Suprapubic skin (tissue), 4 donors: ENCODE measurements at regions not wholly inside any gene's neighbourhood (a gene's known extent, or its start where the extent isn't known, plus 50 kb on each side); places are given as distances from the start of the nearest gene placed in this dataset.

ENCODE experiments used
- DNase-seq, 2 donors: peaks; one replicate each; pipeline ENCODE4 v3.0.0-alpha.2; 2019; ENCODE audit warnings: low spot score in 2 of 2
- H3K27ac ChIP-seq: fragments of 200-600 bp; sonication (generic); one replicate; pipeline ENCODE4 v1.5.1; 2019
- H3K27me3 ChIP-seq: fragments of 200-600 bp; sonication (generic); one replicate; pipeline ENCODE4 v1.5.1; 2019
- H3K36me3 ChIP-seq: fragments of 200-600 bp; sonication (generic); one replicate; pipeline ENCODE4 v1.5.1; 2019
- H3K4me1 ChIP-seq: fragments of 200-600 bp; sonication (generic); one replicate; pipeline ENCODE4 v1.5.1; 2019
- H3K4me3 ChIP-seq: fragments of 200-600 bp; sonication (generic); one replicate; pipeline ENCODE4 v1.5.1; 2019; ENCODE audit warnings: mild to moderate bottlenecking
- H3K9me3 ChIP-seq: fragments of 200-600 bp; sonication (generic); one replicate; pipeline ENCODE4 v1.5.1; 2019
- EP300 ChIP-seq: sonication (generic); formaldehyde crosslinking; IDR thresholded peaks from one replicate; pipeline ENCODE4 v1.6.1; 2017; ENCODE audit warnings: antibody characterized with exemption
- POLR2A ChIP-seq, 2 donors: fragments of 450-650 bp; IDR thresholded peaks; one replicate each; pipeline ENCODE4 v1.6.1; 2017; ENCODE audit warnings: antibody characterized with exemption in 2 of 2, mild to moderate bottlenecking in 2 of 2, moderate library complexity in 2 of 2
- POLR2AphosphoS5 ChIP-seq, 3 donors: sonication (generic); formaldehyde crosslinking; IDR thresholded peaks; one replicate each; pipeline ENCODE4 v1.6.1; 2017; ENCODE audit warnings: antibody characterized with exemption in 3 of 3
- WGBS: methylation state at CpG from one replicate; pipeline ENCODE4 v1.1.5; 2018; 5-methylcytosine and 5-hydroxymethylcytosine counted together
- TF ChIP-seq, protein P1 (sequence below), 2 donors: fragments of 200-600 bp in 1 of 2; fragments of 450-650 bp in 1 of 2; sonication (generic) in 1 of 2; IDR thresholded peaks; one replicate each; pipeline ENCODE4 v1.5.1; 2016 to 2019; ENCODE audit warnings: antibody characterized with exemption in 2 of 2, mild to moderate bottlenecking in 1 of 2, moderate library complexity in 1 of 2

DNA sequence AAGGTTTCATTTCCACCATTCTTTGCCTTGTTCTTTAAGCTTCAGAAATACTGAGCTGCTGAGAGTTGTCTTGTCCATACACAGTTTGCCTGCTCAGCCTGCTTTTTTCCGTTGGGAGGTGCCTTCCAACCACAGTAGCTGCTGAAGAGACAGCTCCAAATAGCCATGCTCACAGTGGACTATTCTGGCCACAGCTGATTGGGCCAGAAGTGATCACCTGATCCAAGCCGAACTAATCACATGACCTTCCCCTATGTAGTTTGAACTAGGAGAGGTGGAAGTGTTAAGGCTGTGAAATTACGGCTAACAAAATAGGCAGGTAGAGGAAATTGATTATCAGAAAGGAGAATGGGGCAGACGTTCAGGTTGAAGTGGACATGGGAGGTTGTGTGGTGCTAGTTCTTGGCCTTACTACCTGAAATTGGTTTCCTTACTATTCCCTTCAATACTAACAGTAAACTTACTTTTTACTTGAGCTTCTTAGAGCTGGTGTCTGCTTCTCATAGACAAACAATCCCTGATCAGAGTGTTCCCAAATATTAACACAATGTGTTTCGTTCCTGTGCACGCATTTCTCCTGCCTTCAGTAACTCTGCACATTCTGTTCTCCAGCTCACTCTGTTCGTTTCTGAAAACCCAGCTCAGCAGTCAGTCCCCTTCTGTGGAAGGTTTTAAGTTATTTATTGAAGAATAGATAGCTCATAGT lies 136.1 kb downstream of the RWDD3 start:
- no peak for DNase-seq
- H3K27me3 ChIP-seq, result no peaks in the 10 kb centered on the region
- H3K4me3 ChIP-seq, result no peak overlapping the region
- 75% methylated on average over 7 of the region's 7 CpGs for WGBS
- no peak for TF ChIP-seq POLR2AphosphoS5 (IDR thresholded peaks at IDR 0.05)
- TF ChIP-seq EP300, result no peak
- TF ChIP-seq, protein P1, sequence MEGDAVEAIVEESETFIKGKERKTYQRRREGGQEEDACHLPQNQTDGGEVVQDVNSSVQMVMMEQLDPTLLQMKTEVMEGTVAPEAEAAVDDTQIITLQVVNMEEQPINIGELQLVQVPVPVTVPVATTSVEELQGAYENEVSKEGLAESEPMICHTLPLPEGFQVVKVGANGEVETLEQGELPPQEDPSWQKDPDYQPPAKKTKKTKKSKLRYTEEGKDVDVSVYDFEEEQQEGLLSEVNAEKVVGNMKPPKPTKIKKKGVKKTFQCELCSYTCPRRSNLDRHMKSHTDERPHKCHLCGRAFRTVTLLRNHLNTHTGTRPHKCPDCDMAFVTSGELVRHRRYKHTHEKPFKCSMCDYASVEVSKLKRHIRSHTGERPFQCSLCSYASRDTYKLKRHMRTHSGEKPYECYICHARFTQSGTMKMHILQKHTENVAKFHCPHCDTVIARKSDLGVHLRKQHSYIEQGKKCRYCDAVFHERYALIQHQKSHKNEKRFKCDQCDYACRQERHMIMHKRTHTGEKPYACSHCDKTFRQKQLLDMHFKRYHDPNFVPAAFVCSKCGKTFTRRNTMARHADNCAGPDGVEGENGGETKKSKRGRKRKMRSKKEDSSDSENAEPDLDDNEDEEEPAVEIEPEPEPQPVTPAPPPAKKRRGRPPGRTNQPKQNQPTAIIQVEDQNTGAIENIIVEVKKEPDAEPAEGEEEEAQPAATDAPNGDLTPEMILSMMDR (IDR thresholded peaks at IDR 0.05), result no peak
- no peak for TF ChIP-seq POLR2A (IDR thresholded peaks at IDR 0.05)
- no peak overlapping the region for H3K27ac ChIP-seq
- no peaks in the 10 kb centered on the region for H3K4me1 ChIP-seq
- no peaks in the 10 kb centered on the region for H3K9me3 ChIP-seq
- no peaks in the 10 kb centered on the region for H3K36me3 ChIP-seq

DNA sequence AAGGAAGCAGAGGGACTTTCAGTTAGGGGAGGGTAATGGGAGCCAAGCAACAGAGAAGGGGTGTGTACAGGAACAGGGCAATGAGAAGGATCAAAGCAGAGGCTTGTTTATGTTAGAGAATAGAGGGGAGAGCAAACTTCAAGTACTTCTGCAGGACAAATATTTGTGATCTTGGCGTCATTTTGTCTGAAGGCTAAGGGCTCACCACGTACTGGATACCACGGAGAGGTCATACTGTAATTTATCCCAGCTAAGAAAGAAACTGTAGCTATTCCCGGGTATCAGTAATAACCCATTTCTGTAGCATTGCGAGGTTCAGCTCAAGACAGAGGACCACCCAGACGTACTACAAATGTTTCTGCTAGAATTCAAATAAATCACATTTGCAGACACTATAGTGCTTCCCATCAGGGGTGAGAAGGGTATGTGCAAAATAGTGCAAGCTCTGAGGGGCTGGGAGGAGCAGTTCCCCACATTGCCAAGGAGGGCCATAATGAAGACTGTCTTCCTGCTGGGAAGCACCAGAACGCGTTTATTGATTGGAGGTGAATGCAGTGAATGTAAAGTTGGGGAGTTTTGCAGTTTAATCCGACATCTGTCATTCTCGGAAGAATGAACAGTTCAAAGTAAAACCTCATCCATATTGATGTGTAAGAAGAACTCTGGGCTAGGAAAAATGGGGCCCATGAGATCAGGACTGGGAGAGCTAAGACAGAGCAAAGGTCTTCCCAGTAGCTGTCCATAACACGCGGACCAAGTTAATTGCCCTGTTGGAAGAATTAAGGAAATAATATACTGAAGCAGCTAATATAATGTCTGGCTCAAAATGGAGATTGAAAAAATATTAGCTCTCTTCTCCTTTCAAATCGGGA lies 136.9 kb downstream of the RWDD3 start:
- Histone ChIP-seq H3K27ac (no peak overlapping the region), H3K4me3 (no peak overlapping the region), H3K36me3 (no peaks in the 10 kb centered on the region), H3K27me3 (no peaks in the 10 kb centered on the region), H3K4me1 (no peaks in the 10 kb centered on the region), H3K9me3 (no peaks in the 10 kb centered on the region)
- TF ChIP-seq POLR2A (IDR thresholded peaks at IDR 0.05) (no peak), EP300 (no peak), POLR2AphosphoS5 (IDR thresholded peaks at IDR 0.05) (no peak)
- TF ChIP-seq, protein P1 (IDR thresholded peaks at IDR 0.05), result no peak
- DNase-seq, result no peak
- WGBS, result 64% methylated on average over 13 of the region's 13 CpGs

DNA sequence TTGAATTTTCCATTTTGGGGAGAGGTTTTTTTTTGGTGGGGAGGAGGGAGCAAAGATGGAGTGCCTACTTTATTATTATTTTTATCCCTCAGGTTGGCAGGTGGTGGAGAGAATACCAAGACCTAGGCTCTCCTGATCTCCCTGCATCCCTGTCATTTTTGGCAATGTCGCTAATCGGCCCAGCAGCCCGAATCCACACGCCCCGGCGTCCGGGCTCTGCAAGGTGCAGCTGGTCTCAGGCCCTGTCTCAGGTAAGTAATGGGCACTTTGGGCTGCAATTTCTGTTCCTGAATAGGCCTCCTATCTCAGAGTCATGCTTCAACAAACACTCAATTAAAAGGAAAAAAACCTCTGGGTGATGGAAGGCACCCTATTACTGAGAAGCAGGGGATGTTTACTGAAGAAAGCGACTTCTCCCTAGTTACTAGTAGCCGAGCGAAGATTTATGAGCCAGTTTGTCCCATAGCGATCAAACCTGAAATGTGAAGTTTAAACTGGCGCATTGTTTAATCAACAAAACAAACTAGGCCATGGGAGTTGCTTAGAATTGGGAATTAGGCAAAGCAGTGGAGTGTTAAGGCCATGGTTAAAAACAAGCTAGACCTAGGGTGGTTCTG lies 137.8 kb downstream of the RWDD3 start:
- H3K27ac ChIP-seq, result no peak overlapping the region
- no peaks in the 10 kb centered on the region for H3K27me3 ChIP-seq
- no peaks in the 10 kb centered on the region for H3K4me1 ChIP-seq
- no peaks in the 10 kb centered on the region for H3K36me3 ChIP-seq
- H3K9me3 ChIP-seq, result no peaks in the 10 kb centered on the region
- no peak overlapping the region for H3K4me3 ChIP-seq
- no peak for TF ChIP-seq EP300
- WGBS, result 89% methylated on average over 12 of the region's 12 CpGs
- DNase-seq, result no peak

DNA sequence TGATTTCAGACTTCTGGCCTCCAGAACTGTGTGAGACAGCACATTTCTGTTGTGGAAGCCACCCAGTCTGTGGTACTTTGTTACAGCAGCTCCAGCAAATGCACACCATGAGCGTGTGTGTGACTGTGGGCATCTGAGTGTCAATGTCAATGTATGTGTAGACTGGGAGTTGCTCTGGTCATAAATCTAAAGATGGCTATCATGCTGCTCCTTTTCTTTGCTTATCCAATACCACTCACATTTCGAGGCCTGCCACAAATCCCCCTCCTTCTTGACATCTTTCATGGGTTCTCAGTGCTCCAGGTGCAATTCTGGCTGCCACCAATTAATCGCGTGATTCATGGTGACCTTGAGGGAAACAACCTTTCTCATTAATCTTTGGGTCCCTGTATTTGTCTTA lies 141.2 kb downstream of the RWDD3 start:
- Histone ChIP-seq H3K4me3 (no peak overlapping the region), H3K27ac (no peak overlapping the region), H3K27me3 (no peaks in the 10 kb centered on the region), H3K9me3 (no peaks in the 10 kb centered on the region), H3K36me3 (no peaks in the 10 kb centered on the region), H3K4me1 (no peaks in the 10 kb centered on the region)
- TF ChIP-seq, protein P1 (IDR thresholded peaks at IDR 0.05), result no peak
- TF ChIP-seq POLR2A (IDR thresholded peaks at IDR 0.05) (no peak), EP300 (no peak), POLR2AphosphoS5 (IDR thresholded peaks at IDR 0.05) (no peak)
- no peak for DNase-seq
- WGBS, result 53% methylated on average over 4 of the region's 4 CpGs

DNA sequence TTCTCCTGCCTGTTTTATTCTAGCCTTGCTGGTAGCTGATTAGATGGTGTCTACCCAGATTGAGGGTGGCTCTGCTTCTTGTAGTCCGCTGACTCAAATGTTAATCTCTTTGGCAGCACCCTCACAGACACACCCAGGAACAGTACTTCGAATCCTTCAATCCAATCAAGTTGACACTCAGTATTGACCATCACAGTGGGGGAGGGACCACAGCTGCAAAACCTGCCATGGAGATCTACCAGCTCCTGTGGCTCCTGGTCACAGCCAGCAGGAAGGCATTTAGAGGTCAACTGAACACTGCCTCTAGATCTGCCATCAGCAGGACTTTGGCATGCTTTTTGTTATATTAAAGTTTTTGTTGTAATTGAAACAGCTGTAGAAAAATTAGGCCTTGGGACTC lies 146.9 kb downstream of the RWDD3 start:
- TF ChIP-seq POLR2A (IDR thresholded peaks at IDR 0.05) (no peak), POLR2AphosphoS5 (IDR thresholded peaks at IDR 0.05) (no peak), EP300 (no peak)
- TF ChIP-seq, protein P1 (IDR thresholded peaks at IDR 0.05), result no peak
- Histone ChIP-seq H3K9me3 (no peaks in the 10 kb centered on the region), H3K27ac (no peak overlapping the region), H3K4me1 (no peaks in the 10 kb centered on the region), H3K4me3 (no peak overlapping the region), H3K36me3 (no peaks in the 10 kb centered on the region), H3K27me3 (no peaks in the 10 kb centered on the region)
- DNase-seq, result no peak
- 80% methylated on average over 2 of the region's 2 CpGs for WGBS
